ENCODE measurements at regions not wholly inside any gene's neighbourhood (a gene's known extent, or its start where the extent isn't known, plus 50 kb on each side); places are given as distances from the start of the nearest gene placed in this dataset.

- no peak for TF ChIP-seq CTCF (IDR thresholded peaks at IDR 0.05 in 8 of 11, conservative IDR thresholded peaks at IDR 0.05 in 3 of 11)
- no peak for TF ChIP-seq POLR2A (IDR thresholded peaks at IDR 0.05)
Measured at GRCh38 chr2:150212722-150213171, 274.7 kb downstream of the RND3 start.

Data from spleen (tissue), 7 donors.